Erythroblast (primary cell): ENCODE measurements at regions not wholly inside any gene's neighbourhood (a gene's known extent, or its start where the extent isn't known, plus 50 kb on each side); places are given as distances from the start of the nearest gene placed in this dataset.

ENCODE experiments used
- GATA1 ChIP-seq: IDR thresholded peaks from 2 replicates; pipeline ENCODE4 v1.6.1; 2011; ENCODE audit warnings: low read depth, mild to moderate bottlenecking, control low read depth, low read length, moderate library complexity
- POLR2A ChIP-seq: IDR thresholded peaks from 2 replicates; pipeline ENCODE4 v1.6.1; 2011; ENCODE audit warnings: mild to moderate bottlenecking, low read length

- TF ChIP-seq POLR2A: no peak
- no peak for TF ChIP-seq GATA1
Measured at GRCh38 chr5:133696782-133697507, 84.6 kb upstream of the FSTL4 start.
